Activated T-helper 1 cell treated with anti-CD3 and anti-CD28 coated beads, Interleukin-12 subunit alpha, Interleukin-12 subunit beta, Interleukin-2, Interleukin-4 antibody, amounts not matched to agents 30 ng/mL and 10 ng/mL and 1 ng/mL, durations not matched to agents 14 hours and 24 hours and 36 hours (primary cell): ENCODE measurements at regions not wholly inside any gene's neighbourhood (a gene's known extent, or its start where the extent isn't known, plus 50 kb on each side); places are given as distances from the start of the nearest gene placed in this dataset.
"Not testable (repeated sequence)": the region's sequence is repeated elsewhere in the genome, so short reads cannot be mapped to it uniquely, and the experiment has no call there.

Experiments used
- DNase-seq: peaks from one replicate; pipeline ENCODE4 v3.0.0; 2021; ENCODE audit warnings: low spot score
- H3K27ac Mint-ChIP-seq: one replicate; pipeline ENCODE4 v1.8.0; 2021; ENCODE audit warnings: mild to moderate bottlenecking, mixed read lengths
- H3K27me3 Mint-ChIP-seq: one replicate; pipeline ENCODE4 v1.8.0; 2022; ENCODE audit warnings: mild to moderate bottlenecking, moderate library complexity, mixed read lengths; ENCODE audit not compliant: insufficient read depth
- H3K36me3 Mint-ChIP-seq: one replicate; pipeline ENCODE4 v1.8.0; 2021; ENCODE audit warnings: low read depth, mixed read lengths
- H3K4me1 Mint-ChIP-seq: one replicate; pipeline ENCODE4 v1.8.0; 2021; ENCODE audit warnings: low read depth, mixed read lengths
- H3K4me3 Mint-ChIP-seq: one replicate; pipeline ENCODE4 v1.8.0; 2021; ENCODE audit warnings: mild to moderate bottlenecking, moderate library complexity, mixed read lengths
- H3K9me3 Mint-ChIP-seq: one replicate; pipeline ENCODE4 v1.8.0; 2021; ENCODE audit warnings: mixed read lengths
- intact Hi-C: fragments of 100-400 bp; cut with micrococcal nuclease; formaldehyde crosslinking; loops from one replicate; pipeline ENCODE4 v1.15.1; 2024

DNA sequence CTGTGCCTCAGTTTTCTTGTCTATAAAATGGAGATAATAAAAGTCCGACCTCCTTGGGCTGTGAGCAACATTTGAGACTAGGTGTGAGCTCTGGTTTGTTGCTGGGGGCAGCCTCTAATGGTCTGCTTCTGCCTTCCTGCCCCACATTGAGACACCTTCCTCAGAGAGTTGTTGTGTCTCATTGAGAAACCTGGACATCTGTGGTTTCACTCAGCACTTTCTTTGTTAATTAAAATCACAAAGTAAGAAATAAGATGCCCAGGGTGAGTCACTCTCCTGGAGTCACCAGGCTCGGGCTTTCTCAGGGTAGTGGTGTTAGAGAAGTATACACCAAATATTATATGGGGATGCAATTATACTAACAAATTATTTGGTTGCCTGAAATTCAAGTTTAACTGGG lies 389.2 kb upstream of the SALL1 start:
- Mint-ChIP-seq H3K36me3 (no peaks in the 10 kb centered on the region), H3K4me3 (no peak overlapping the region), H3K27ac (no peak overlapping the region), H3K27me3 (peaks cover 1% of the 10 kb centered on the region), H3K4me1 (no peaks in the 10 kb centered on the region), H3K9me3 (peaks cover 4% of the 10 kb centered on the region)
- DNase-seq = no peak
- intact Hi-C loops = no loop called here

GRCh38 chr16:51538707-51539498 lies 387.8 kb upstream of the SALL1 start:
- H3K9me3 Mint-ChIP-seq = peaks cover 4% of the 10 kb centered on the region
- H3K4me3 Mint-ChIP-seq = no peak overlapping the region
- no peak overlapping the region for H3K27ac Mint-ChIP-seq
- H3K27me3 Mint-ChIP-seq = no peaks in the 10 kb centered on the region
- H3K4me1 Mint-ChIP-seq = no peaks in the 10 kb centered on the region
- no peaks in the 10 kb centered on the region for H3K36me3 Mint-ChIP-seq
- intact Hi-C loops = no loop called here
- no peak for DNase-seq

DNA sequence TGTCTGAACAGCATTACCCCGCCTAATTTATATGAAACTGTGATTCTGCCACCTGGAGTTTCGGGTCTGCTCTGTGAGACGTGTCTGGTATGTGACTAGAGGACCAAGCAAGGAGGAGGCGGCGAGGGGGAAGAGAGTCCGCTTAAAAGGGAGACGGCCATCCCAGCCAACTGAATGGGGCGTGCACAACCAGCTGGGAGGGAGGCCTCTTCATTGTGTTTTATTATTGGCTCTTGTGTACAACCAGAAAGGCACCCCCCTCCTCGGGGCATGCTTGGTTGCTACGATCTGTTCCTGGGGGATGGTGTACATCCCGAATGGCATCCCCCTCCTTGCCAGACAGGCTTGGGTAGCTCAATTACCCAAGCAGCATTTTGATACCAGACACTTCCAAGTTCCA lies 384.5 kb upstream of the SALL1 start:
- no peak overlapping the region for H3K4me3 Mint-ChIP-seq
- no peaks in the 10 kb centered on the region for H3K4me1 Mint-ChIP-seq
- peaks cover 4% of the 10 kb centered on the region for H3K9me3 Mint-ChIP-seq
- H3K27ac Mint-ChIP-seq = no peak overlapping the region
- intact Hi-C loops = no loop called here
- DNase-seq = no peak
- no peaks in the 10 kb centered on the region for H3K27me3 Mint-ChIP-seq
- no peaks in the 10 kb centered on the region for H3K36me3 Mint-ChIP-seq

DNA sequence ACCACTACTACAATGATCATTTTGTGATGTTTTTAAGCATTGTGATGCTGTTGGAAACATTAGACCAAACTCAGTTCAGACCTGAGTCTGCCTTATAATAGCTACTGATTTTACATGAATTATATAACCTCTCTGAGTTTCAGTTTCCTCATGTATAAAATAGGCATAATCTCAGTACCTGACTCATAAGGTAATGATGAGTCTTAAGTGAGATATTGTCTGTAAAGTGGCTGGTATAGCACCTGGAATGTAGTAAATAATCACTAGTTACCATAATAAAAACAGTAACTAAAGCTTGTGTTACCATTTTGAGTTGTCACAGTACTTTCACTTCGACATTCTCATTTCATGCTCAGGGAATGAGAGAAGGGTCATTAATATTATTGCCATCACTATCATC lies 381.5 kb upstream of the SALL1 start:
- Mint-ChIP-seq H3K4me3 (no peak overlapping the region), H3K27ac (no peak overlapping the region), H3K27me3 (no peaks in the 10 kb centered on the region), H3K36me3 (no peaks in the 10 kb centered on the region), H3K4me1 (no peaks in the 10 kb centered on the region), H3K9me3 (peaks cover 4% of the 10 kb centered on the region)
- intact Hi-C loops = no loop called here
- no peak for DNase-seq

DNA sequence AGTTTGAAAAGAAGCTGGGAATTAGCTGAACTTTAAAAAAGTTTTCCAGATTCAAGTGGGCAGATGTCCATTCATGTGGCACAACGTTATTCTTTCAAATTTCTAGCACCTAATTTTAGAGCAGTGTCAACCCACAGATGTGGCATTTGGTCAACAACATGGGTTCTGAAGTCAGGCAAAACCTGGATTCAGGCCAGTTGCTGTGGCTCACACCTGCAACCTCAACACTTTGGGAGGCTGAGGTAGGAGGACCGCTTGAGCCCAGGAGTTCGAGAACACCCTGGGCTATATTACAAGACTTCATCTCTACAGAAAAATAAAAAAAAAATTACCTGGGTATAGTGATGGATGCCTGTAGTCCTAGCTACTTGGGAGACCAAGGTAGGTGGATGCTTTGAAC lies 380.2 kb upstream of the SALL1 start:
- Mint-ChIP-seq H3K27me3 (no peaks in the 10 kb centered on the region), H3K27ac (no peak overlapping the region), H3K36me3 (no peaks in the 10 kb centered on the region), H3K4me1 (no peaks in the 10 kb centered on the region), H3K9me3 (peaks cover 9% of the 10 kb centered on the region), H3K4me3 (no peak overlapping the region)
- intact Hi-C loops = no loop called here
- DNase-seq = no peak

DNA sequence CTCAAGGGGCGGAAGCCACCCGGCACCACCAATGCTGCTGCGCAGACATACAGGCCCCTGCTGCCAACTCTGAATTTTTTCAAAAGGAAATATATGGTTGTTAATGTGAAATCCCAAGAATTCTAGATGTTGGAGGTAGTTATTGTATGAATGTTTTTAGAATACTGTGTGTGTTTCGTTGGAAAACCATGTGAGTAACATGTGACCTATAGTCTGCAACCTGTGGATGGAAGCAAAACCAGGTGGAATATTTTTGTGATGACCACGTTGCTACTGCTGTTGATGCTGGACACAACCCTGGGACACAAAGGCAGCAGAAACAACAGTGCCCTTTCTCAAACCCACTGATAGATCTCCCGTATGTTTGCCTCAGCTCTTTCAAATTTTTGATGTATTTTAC lies 376.3 kb upstream of the SALL1 start:
- Mint-ChIP-seq H3K4me1 (no peaks in the 10 kb centered on the region), H3K4me3 (no peak overlapping the region), H3K36me3 (no peaks in the 10 kb centered on the region), H3K9me3 (peaks cover 12% of the 10 kb centered on the region), H3K27ac (no peak overlapping the region), H3K27me3 (no peaks in the 10 kb centered on the region)
- intact Hi-C loops = no loop called here
- no peak for DNase-seq

DNA sequence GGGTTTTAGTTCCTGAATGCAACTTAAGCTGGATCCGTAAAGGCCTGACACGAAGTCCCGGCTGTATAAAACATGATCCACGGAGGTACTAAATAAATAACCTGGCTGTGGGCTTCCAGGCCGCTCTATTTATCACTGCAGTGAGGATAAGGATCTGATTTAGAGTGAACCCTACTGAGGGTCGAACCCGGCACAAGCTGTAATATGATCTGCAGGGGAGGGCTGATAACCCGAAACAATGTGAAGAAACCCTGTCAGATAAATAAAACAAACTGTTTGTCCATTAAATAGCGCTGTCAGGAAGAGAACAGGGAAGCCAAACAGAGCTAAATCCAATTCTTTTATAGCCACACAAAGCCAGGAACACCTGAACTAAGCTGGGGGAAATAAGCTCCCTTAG lies 375.6 kb upstream of the SALL1 start:
- intact Hi-C loops = no loop called here
- Mint-ChIP-seq H3K4me3 (no peak overlapping the region), H3K36me3 (no peaks in the 10 kb centered on the region), H3K27me3 (no peaks in the 10 kb centered on the region), H3K27ac (no peak overlapping the region), H3K9me3 (peaks cover 15% of the 10 kb centered on the region), H3K4me1 (no peaks in the 10 kb centered on the region)
- no peak for DNase-seq

DNA sequence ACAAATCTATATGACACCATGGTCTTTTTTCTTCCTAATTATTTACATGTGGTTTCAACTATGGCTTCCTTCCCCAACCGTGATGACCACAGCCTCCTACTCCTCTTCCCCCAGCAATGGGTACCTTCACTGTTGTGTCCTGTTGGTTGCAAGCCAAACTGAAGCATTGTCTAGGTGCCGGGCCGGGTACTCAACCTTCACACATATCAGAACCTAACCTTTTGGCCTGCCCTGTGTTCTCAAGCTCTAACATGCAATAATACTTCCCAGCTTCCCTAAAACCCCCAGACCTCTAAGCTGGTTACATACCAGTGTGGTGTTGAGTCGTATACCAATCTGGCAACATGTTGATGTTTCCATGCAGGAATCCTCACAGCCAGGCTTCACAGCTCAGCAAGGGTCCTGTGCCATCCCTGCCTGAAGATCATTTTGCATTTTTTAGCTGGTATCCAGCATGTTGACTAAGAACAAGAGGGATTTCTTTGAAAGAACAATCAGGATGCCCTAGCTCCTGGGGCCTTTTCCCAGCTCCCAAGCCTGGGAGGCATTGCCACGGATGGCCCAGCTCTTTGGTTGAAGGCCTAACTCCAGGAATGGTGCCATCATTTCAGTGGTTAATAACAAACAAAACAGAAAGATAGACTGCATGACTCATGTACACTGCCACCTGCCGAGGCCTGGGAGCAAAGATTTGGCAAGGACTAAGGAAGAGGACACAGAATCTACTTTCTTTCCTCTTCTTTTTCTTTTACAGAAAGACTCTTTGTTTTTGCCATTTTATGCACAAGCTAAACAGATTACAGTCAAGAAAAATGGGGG lies 373.7 kb upstream of the SALL1 start:
- no peak for DNase-seq
- no peak overlapping the region for H3K27ac Mint-ChIP-seq
- H3K4me1 Mint-ChIP-seq = no peaks in the 10 kb centered on the region
- H3K9me3 Mint-ChIP-seq = peaks cover 23% of the 10 kb centered on the region
- H3K4me3 Mint-ChIP-seq = no peak overlapping the region
- H3K36me3 Mint-ChIP-seq = no peaks in the 10 kb centered on the region
- no peaks in the 10 kb centered on the region for H3K27me3 Mint-ChIP-seq
- intact Hi-C loops = no loop called here

DNA sequence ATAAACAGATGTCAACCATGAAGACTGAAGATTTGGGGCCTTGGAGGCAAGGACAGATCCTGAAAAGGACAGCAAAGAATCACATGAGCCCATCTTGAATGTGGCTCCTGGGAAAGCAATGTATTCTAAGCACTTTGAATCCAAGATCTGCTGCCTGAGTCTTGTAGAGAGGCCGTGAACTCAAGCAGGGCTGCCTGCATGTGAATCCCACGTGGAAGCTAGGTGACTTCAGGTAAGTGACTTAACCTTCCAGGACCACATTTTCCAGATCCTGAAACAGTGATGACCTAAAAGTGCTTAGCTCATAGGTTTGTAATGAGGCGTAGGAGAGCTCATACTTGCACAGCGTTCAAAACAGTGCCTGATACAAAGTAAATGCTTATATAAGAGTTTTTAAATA lies 373.0 kb upstream of the SALL1 start:
- no peak for DNase-seq
- Mint-ChIP-seq H3K4me1 (no peaks in the 10 kb centered on the region), H3K36me3 (no peaks in the 10 kb centered on the region), H3K27me3 (no peaks in the 10 kb centered on the region), H3K4me3 (no peak overlapping the region), H3K9me3 (peaks cover 29% of the 10 kb centered on the region), H3K27ac (no peak overlapping the region)
- intact Hi-C loops = no loop called here

DNA sequence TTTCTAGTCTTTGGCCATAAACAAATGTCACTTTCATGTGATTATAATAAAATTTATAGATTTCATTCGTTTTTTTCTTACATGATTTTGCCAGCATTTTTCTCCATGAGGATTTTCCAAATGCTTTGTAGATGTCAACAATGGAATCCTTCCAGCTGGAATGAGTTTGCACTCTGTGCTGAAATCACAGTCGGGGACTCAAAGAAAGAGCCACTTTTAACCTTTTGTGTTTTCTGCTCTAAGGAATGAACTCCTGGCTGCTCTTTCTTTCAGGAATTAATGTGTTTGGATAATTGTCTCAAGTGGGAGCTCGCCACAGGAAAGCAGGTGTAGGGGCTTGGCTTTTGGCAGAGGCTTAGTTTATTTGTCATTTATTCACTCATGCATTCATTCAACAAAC lies 372.3 kb upstream of the SALL1 start:
- intact Hi-C loops = no loop called here
- peaks cover 29% of the 10 kb centered on the region for H3K9me3 Mint-ChIP-seq
- no peaks in the 10 kb centered on the region for H3K36me3 Mint-ChIP-seq
- H3K27me3 Mint-ChIP-seq = no peaks in the 10 kb centered on the region
- H3K4me3 Mint-ChIP-seq = no peak overlapping the region
- no peaks in the 10 kb centered on the region for H3K4me1 Mint-ChIP-seq
- H3K27ac Mint-ChIP-seq = no peak overlapping the region
- DNase-seq = no peak

GRCh38 chr16:51522902-51523301 lies 371.8 kb upstream of the SALL1 start:
- no peak overlapping the region for H3K27ac Mint-ChIP-seq
- H3K36me3 Mint-ChIP-seq = no peaks in the 10 kb centered on the region
- peaks cover 29% of the 10 kb centered on the region for H3K9me3 Mint-ChIP-seq
- intact Hi-C loops = no loop called here
- H3K27me3 Mint-ChIP-seq = no peaks in the 10 kb centered on the region
- DNase-seq = no peak
- no peak overlapping the region for H3K4me3 Mint-ChIP-seq
- H3K4me1 Mint-ChIP-seq = no peaks in the 10 kb centered on the region

DNA sequence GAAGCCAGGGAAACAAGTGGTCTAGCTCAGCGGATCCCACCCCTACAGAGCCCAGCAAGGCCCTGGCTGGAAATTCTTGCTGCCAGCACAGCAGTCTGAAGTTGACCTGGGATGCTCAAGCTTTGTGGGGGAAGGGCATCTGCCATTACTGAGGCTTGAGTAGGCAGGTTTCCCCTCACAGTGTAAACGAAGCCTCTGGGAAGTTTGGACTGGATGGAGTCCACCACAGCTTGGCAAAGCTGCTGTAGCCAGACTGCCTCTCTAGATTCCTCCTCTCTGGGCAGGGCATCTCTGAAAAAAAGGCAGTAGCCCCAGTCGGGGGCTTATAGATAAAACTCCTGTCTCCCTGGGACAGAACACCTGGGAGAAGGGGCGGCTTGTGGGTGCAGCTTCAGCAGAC lies 365.9 kb upstream of the SALL1 start:
- H3K27me3 Mint-ChIP-seq, H3K4me3 Mint-ChIP-seq, DNase-seq, H3K36me3 Mint-ChIP-seq, H3K27ac Mint-ChIP-seq, intact Hi-C loops, H3K4me1 Mint-ChIP-seq: not testable (repeated sequence)
- H3K9me3 Mint-ChIP-seq = peaks cover 25% of the 10 kb centered on the region

GRCh38 chr16:51510416-51510815 lies 359.3 kb upstream of the SALL1 start:
- Mint-ChIP-seq H3K27me3 (no peaks in the 10 kb centered on the region), H3K4me1 (no peaks in the 10 kb centered on the region), H3K4me3 (no peak overlapping the region), H3K36me3 (no peaks in the 10 kb centered on the region), H3K27ac (no peak overlapping the region), H3K9me3 (peaks cover 22% of the 10 kb centered on the region)
- intact Hi-C loops = no loop called here
- DNase-seq = no peak
